Cardiac fibroblast (primary cell): ENCODE measurements at regions not wholly inside any gene's neighbourhood (a gene's known extent, or its start where the extent isn't known, plus 50 kb on each side); places are given as distances from the start of the nearest gene placed in this dataset.

ENCODE experiments used
- DNase-seq, 2 donors: peaks; one replicate each; pipeline versions ENCODE4 v3.0.0 to v3.0.0-alpha.2; 2010; ENCODE audit warnings: low read depth in 2 of 2
- H3K4me3 ChIP-seq, 2 donors: replicated peaks in 1 of 2; 1 replicate in 1 of 2; 2 replicates in 1 of 2; pipeline ENCODE4 v1.5.1; 2011; ENCODE audit warnings: low read depth in 2 of 2, low read length in 2 of 2, mild to moderate bottlenecking in 2 of 2, moderate library complexity in 1 of 2
- TF ChIP-seq, protein P1 (sequence below): IDR thresholded peaks from one replicate; pipeline ENCODE4 v1.5.1; 2011; ENCODE audit warnings: low read depth, mild to moderate bottlenecking, low read length, inconsistent platforms

DNA sequence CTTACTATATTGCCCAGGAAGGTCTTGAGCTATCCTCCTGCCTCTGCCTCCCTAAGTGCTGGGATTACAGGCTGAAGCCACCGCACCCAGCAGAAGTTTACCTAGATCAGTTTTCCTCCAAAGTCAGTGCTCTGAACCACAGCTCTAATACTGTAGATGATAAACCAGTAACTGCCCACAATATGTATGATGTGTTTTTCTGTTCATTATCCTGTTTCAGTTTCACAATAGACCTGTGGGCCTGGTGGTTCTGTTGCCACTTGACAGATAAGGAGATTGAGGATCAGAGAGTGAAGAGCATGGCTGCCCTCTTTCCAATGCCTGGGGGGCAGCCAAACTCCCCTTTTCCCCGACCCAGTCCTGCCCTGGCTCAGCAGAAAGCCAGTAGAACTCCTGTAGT, 87.0 kb downstream of the EFNB1 start:
- no peak for DNase-seq
- no peak overlapping the region for H3K4me3 ChIP-seq
- TF ChIP-seq, protein P1, sequence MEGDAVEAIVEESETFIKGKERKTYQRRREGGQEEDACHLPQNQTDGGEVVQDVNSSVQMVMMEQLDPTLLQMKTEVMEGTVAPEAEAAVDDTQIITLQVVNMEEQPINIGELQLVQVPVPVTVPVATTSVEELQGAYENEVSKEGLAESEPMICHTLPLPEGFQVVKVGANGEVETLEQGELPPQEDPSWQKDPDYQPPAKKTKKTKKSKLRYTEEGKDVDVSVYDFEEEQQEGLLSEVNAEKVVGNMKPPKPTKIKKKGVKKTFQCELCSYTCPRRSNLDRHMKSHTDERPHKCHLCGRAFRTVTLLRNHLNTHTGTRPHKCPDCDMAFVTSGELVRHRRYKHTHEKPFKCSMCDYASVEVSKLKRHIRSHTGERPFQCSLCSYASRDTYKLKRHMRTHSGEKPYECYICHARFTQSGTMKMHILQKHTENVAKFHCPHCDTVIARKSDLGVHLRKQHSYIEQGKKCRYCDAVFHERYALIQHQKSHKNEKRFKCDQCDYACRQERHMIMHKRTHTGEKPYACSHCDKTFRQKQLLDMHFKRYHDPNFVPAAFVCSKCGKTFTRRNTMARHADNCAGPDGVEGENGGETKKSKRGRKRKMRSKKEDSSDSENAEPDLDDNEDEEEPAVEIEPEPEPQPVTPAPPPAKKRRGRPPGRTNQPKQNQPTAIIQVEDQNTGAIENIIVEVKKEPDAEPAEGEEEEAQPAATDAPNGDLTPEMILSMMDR, result no peak

DNA sequence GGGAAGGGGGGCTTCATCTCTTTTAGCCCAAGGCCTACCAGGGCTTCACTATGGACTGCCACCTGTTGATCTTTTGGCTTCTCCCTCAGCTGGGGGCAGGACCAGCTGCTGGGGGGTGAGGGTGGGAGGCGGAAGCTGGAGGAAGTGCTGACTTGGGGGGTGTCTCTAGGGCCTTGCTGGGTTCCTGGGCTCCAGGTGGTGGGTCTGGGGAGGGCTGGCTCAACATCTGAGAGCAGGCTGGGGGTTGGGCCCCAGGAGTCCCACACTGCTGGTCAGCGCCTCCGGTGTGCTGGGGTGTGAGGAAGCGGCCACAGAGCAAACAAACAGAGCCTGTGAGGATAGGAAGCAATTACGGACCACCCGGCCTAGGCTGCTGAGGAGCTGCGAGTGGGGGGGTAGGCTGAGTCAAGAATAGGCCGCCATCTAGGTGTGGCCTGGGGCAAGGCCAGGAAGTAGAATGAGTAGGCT, 85.7 kb downstream of the EFNB1 start:
- DNase-seq, result no peak
- H3K4me3 ChIP-seq, result no peak overlapping the region
- TF ChIP-seq, protein P1, result no peak

- no peak overlapping the region for H3K4me3 ChIP-seq
- TF ChIP-seq, protein P1, result no peak
- no peak for DNase-seq
Measured at GRCh38 chrX:68913249-68913547, 84.4 kb downstream of the EFNB1 start.

GRCh38 chrX:68912113-68912512, 83.3 kb downstream of the EFNB1 start:
- no peak for DNase-seq
- TF ChIP-seq, protein P1, result no peak
- no peak overlapping the region for H3K4me3 ChIP-seq

DNA sequence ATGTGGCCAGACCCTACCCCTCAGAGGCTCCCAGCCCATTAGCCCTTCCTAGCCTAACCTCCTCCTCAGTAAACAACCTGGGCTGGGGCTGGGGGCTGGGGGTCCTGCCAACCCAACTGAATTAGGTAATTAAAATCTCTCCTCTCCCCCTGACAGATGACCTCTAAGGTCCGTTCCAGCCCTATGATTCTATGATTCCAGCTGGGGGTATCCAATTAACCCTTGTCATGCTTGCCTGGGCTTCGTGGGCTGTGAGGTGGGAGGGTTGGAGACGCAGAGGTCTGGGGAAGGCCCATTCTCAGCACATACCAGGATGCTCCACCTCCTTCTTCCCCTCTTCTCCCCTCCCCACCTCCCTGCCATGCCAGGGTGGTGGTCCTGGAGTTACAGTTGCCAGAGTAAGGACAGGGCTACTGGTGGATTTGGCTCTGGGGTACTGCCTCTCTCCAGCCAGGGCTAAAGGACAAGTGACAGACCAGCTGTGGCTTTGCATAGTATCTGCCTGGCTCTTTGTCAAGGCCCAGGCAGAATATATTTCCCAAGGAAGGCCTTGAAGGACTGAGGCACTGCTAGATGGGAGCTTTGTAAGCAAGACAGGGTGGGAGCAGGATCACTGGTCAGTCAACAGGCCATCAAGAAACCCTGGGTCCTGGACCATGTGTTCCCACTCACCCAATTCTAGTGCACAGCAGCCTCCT, 82.1 kb downstream of the EFNB1 start:
- no peak overlapping the region for H3K4me3 ChIP-seq
- no peak for DNase-seq
- TF ChIP-seq, protein P1, result no peak

GRCh38 chrX:68909945-68910344, 81.1 kb downstream of the EFNB1 start:
- DNase-seq, result no peak
- TF ChIP-seq, protein P1, result no peak
- H3K4me3 ChIP-seq, result no peak overlapping the region

DNA sequence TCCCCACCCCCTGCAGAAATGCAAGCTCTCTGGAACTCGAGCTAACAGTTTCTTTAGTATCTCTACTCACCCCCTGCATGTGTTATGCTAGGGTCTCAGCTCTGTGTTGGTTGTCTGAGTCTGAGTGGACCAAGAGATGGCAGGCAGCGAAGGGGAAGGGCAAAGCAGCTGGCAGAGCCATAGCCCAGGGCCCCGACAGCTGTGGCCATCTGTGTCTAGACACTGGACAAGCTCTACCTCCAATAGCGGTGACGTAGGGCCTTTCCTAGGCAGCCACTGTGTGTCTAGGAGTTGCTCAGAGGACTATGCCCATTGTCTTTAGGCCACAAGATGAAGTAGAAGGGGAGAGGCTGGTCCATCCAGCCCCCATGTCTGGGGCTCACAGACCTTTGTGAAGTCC, 79.2 kb downstream of the EFNB1 start:
- no peak overlapping the region for H3K4me3 ChIP-seq
- DNase-seq, result no peak
- TF ChIP-seq, protein P1, result no peak
